ENCODE measurements at regions not wholly inside any gene's neighbourhood (a gene's known extent, or its start where the extent isn't known, plus 50 kb on each side); places are given as distances from the start of the nearest gene placed in this dataset.

DNA sequence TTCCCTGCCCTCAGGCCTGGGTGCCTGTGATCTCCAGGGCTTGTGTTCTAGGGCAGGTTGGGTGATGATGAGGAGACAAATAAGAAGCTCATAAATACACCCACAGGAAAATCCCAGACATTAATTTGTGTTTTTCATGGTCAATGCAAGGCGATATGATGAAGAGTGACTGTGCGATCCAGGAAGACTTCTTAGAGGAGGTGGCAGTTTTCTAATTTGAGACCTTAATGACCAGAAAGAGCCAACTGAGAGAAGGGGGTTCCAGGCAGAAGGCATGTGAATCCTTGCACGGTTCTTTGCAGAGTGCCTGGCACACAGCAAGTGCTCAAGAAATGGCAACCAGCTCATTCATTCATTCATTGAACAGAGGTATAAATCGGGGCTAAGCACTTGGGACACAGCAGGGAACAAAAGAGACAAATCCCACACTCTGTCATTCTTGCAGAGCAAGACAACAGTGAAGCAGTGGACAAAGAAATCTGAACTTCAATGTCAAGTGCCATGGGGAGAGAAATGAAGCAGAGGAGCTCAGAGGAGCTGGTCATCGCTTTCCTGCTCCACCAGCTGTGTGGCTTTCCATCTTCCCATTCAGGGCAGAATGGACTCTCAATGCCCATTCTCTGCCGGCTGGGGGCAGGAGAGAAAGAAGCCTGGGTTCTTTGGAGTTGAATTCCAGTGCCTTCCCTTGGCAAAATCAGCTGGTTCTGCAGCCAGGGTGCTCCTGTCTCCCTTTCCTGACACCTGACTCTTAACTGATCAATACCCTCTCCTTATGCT, 128.3 kb downstream of the AACS start:
- no peak for DNase-seq (ENCODE audit: low read depth in 2 of 2)

DNA sequence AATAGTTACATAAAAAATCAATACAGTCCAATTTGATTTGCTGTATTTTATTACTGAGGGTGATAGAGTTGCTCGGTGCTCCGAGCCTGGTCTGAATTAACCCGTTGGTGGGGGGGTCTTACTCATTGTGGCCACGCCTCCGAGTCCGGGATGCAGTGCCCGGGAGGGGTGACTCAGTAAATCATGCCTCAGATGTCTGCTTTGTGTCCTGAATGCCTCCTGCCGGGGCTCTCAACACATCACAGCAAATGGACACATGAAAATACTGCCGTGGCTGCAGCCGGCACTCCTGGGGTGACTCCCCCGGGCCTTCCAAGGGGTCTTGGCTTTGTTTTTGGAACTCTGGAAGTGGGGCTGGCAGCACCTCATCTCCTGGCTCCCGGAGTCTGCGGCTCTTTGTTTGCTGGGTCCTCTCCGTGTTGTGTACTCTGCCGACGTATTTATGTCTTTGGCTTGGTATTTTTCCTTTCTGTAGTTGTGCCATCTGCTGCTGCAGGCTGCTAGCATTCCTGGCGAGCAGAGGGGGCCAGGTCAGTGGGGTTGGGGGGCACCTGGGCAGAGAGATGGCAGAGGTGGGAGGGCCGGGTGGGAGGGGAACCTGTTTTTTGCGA, 129.0 kb downstream of the AACS start:
- DNase-seq (ENCODE audit: low read depth in 2 of 2): no peak

DNA sequence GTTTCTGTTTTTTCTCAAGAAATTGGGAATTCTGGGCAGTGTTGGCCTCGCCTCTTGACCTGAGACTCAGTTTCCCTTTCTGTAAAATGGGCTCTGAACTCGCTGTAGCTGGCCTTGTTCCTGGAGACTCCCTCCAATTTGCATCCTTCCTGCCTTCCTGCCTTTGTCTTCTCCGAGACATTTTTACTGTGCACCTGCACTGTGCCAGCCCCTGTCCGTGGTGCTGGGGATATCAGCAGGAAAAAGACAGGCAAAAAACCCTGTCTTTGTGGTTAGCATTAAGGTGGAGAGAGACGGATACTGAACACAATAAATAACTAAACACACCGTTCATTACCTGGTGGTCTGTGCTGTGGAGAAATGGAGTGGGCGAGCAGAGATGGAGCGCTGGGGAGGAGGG, 129.8 kb downstream of the AACS start:
- DNase-seq (ENCODE audit: low read depth in 2 of 2): no peak

DNA sequence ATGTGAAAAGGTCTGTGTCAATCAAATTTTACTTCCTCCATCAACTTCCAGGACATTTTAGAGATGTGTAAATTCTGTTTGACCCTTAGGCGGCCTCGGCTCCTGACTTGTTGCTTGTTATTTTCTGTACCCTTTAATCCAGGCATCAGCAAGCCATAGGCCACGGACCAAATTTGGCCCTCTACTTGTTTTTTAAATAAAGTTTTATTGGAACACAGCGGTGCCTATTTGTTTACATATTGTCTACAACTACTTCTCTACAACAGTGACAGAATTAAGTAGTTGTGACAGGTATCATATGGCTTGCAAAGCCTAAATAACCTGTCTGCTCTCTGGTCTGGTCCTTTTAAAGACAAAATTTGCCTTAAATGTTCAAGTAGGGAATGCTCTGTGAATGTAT, 132.1 kb downstream of the AACS start:
- no peak for DNase-seq (ENCODE audit: low read depth in 2 of 2)

DNA sequence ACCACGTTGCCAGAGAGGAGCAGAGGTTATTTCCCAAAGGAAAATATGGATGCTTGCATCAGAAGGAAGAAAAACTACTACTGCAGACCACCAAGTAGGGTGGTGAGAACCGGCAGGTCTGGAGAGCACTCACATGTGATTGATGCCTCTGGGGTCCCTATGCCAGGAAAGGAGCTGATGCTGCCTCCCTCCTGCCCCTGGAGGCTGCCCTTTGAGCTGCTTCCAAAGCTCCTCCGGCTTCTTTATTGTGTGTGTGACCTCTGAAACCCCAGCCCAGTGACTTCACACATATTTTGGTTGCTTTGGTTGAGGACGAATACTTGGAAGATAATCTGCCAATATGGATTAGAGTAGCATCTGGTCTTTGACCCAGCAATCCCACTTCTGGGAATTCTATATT, 133.4 kb downstream of the AACS start:
- DNase-seq (ENCODE audit: low read depth in 2 of 2): no peak

DNA sequence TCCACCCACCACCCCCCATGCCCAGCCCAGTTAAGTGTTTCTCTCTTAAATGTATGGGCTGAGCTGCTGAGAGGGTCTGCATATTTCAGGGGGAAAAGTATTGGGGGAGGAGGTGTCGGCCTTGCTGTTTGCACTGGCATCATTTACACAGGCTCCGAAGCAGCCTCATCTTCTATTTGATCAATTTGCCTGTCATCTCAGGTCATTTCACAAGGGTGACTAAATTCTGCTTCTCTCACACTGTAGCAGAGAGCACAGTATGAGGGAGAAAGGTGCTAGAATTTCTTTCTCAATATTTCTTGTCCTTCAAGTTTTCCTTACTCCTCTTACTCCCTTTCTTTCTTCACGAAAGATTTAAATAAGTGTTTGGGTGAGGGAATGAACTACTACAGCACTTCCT, 135.9 kb downstream of the AACS start:
- no peak for DNase-seq (ENCODE audit: low read depth in 2 of 2)

DNA sequence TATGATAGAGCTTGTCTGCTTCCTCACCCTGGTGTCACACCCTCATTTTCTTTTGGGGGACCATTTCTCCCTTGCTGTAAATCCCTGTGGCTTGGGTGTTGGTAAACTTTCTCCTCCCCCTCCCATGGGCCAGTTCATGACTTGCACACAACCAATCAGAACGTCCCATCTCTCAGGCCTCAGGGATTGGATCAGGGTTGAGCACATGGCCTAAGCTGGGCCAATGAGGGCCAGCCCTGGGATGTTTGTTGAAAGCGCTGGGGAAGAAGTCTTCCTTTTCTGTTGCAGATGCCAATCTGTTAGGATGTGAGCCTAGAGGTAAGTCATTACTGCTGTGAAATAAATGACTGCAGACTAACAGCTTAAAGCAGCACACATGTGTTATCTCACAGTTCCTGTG, 136.7 kb downstream of the AACS start:
- DNase-seq (ENCODE audit: low read depth in 2 of 2): no peak

DNA sequence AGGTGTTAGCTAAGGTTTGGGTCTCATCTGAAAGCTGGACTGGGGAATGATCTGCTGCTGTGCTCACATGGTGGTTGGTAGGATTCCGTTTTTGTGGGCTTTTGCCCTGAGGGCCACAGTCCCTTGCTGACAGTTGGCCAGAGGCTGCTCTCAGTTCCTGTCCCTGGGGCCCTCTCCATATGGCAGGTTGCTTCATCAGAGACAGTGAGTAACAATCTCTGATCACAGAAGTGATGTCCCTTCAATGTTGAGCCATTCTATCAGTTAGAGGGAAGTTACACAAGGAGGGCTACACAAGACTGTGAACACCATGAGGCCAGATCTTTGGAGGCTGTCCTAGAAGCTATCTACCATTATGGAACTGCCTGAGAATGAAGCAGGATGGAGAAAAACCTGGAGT, 137.2 kb downstream of the AACS start:
- DNase-seq (ENCODE audit: low read depth in 2 of 2): no peak

DNA sequence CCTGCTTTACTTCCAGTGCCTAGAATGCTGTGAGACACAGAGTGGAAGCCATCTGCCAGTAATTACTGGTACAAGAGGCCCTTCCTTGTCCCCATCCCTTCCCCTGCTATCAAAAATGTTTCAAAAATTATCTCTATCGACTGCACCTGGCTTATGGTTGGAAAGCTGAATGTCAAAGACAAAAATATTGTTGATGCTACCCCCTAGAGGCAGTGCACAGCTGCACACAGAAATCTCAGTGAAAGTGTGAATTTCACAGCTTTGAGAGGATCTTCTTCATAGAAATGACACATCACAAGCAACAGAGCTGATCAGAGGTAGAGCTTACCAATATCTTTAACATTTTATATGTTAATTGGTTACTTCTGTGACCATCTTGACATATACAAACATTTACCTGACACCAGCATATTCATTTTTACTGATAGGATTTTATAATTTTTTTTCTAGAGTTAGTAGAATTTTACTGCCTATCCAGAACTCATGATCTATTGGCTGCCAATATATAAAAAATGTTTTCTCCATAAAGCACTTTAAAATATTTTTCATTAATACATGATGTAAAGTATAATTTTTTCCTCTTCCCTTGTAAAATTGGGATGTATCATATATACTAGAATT, 138.0 kb downstream of the AACS start:
- no peak for DNase-seq (ENCODE audit: low read depth in 2 of 2)

DNA sequence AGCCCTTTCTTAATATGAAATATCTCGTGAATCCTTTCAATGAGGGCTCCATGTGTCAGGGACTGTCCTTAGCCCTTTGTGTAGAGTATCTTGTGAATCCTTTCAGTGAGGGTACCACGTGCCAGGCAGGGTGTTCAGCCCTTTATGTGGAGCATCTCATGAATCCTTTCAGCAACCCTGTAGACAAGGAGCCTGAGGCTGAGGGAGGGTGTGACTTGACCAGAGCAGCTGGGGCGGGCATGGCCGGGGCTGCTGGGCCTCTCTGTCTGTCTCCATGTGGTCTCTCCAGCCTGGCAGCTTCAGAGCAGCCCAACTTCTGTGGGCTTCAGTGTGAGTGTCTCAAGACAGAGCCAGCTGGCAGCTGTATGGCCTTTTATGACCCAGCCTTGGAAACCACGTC, 140.2 kb downstream of the AACS start:
- DNase-seq (ENCODE audit: low read depth in 2 of 2): no peak

DNA sequence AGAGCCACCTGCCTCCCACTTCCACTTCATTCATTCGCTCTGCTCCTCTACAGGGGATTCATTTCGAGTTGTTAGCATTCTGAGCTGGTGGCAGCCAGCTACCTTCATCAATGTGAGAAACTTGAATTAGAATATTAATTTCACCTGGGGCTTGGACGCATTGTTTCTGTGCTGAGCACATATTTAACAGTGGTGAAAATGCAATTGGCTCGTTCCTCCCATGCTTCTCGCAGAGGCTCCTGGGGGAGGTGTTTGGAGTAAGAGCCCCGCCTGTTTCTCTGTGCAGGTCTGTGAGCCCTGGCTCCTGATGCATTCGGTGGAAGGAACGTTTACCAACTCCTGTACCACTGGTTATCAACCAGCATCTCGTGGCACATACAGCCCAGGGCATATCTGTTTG, 141.5 kb downstream of the AACS start:
- DNase-seq (ENCODE audit: low read depth in 2 of 2): no peak

DNA sequence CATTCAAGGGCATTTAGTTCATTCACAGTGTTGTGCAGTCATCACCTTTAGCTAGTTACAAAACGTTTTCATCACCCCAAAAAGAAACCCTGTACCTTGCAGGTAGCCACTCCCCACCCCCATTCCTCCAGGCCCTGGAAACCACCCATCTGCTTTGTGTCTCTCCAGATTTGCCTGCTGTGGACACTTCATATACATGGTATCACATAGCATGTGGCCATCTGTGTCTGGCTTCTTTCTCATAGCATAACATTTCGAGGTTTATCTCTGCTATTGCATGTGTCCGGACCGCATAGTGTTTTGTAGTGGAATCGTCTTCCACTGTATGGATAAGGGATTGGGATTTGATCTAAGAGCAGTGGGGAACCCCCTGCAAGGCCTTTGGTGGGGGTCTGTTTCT, 143.1 kb downstream of the AACS start:
- DNase-seq (ENCODE audit: low read depth in 2 of 2): no peak

DNA sequence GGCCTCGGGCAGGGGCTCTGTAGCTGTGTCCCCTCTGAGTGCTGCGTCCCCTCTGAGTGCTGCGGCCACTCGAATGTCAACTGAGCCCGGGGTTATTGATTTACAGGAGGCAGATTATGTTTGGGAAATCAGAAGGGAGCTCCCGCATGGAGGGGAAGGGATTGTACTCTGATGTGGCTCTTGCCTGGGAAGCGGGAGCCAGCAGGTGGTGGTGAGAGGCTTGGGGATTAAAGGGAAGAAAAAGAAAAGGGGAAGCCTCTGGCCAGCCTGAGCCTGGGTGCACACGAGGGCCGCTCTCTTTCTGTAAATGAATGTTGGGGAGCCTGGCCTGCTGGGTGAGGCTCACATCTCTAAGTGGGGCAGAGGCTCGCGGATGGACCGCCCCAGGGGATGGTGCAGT, 143.7 kb downstream of the AACS start:
- DNase-seq (ENCODE audit: low read depth in 2 of 2): no peak

DNA sequence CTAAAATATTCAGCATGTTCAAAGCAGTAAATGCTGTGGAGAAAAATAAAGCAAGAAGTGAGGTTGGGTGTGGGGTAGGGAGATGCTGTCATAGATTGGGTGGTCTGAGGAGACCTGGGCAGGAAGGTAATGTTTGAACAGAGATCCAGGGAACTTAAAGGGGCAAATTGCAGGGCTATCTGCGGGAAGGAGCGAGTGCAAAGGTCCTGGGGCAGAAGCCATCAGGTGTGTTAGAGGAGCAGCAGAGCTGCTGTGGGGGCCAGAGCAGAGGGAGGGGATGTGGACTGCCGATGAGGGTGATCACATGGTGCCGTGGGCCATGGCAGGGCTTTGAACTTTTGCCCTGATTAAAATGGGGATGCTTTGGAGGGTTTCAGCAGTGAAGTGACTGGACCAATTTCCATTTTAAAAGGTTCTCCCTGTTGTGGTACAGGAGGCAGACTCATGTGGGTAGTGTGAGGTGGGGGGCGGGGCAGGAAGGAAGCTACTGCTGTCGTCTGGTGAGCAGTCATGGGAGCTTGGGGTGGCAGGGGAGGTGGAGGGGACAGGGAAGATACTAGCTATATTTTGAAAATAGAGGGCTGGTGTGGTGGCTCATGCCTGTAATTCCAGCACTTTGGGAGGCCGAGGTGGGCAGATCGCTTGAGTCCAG, 145.0 kb downstream of the AACS start:
- DNase-seq (ENCODE audit: low read depth in 2 of 2): no peak

DNA sequence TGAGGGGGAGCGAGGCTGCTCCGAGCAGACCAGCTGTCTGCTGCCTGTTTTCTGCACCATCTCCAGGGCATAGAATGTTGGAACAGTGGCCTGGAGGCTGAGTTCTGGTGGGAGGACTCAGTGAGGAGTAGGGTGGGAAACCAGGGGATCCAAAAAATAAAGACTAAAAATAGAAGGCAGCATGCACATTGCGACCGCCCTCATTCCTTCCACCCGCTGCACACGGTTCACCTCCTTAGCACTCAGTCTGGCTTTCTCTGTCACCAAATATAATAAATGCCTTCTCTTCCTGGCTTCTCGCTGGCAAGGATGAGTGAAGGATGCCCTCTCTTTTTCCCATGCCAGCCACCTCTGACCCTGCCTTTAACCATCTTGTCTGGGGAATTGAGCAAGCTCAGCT, 146.2 kb downstream of the AACS start:
- no peak for DNase-seq (ENCODE audit: low read depth in 2 of 2)

DNA sequence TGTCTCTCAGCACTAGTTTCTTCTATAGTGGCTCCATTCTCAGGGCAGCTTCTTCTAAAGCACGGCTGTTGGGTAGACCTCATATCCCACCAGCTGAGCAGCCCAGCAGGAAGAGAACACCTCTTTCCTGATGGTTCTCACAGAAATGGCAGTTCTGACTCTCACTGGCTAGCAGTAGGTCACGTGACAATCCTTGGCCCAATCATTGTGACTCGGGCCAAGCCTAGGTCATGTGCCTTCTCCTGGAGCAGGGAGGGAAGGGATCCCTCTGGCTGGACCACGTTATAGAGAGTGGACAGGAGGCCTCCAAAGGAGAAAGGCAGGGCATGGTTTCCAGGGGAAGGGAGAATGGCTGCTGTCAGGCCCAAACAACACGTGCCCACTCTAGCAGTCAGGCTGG, 149.1 kb downstream of the AACS start:
- no peak for DNase-seq (ENCODE audit: low read depth in 2 of 2)

DNA sequence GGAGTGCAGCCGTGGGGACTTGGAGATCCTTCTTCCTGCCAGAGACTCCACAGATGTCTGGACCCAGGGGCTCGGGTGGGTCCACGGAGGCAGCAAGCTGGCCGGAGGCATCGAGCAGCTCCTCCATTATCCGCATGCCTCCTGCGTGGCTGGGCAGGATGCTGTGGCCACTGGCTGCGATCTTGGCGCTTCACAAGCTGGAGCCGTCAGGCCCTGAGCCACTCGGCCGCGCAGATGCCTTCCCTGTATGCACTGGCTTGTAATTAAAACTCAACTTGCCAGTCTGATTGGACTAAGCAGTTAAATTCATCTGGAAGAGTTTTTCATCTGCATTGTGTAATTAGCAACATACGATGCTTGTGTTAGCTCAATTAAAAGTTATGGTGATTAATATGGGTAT, 151.5 kb downstream of the AACS start:
- DNase-seq (ENCODE audit: low read depth in 2 of 2): no peak

DNA sequence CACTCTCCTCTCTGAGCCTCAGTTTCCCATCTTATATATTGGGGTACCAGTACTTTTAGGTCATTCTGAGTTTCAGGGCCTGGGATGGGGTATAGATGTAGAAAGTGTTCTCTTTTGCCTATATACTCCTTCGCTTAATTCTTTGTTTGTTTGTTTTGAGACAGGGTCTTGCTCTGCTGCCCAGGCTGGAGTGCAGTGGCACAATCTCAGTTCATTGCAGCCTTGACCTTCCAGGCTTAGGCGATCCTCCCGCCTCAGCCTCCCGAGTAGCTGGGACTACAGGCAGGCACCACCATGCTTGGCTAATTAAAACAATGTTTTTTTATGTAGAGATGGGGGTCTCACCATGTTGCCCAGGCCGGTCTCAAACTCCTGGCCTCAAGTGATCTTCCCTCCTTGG, 152.1 kb downstream of the AACS start:
- DNase-seq (ENCODE audit: low read depth in 2 of 2): no peak

DNA sequence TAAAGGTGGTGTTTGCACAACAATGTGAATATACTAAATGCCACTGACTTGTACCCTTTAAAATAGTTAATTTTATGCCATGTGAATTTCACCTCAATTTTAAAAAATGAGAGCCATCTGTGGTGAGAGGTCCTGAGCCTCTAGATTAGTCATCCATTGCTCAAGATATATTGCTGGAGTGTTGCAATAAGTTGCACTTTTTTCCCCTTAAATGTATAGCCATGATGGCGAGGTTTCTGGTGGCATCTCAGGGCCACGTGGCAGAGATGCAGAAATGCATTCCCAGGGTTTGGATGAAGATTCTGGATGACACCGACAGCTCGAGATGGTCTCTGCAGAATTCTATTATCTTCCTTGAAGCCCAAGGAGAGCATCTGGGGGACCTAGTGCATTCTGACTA, 153.7 kb downstream of the AACS start:
- DNase-seq (ENCODE audit: low read depth in 2 of 2): no peak

DNA sequence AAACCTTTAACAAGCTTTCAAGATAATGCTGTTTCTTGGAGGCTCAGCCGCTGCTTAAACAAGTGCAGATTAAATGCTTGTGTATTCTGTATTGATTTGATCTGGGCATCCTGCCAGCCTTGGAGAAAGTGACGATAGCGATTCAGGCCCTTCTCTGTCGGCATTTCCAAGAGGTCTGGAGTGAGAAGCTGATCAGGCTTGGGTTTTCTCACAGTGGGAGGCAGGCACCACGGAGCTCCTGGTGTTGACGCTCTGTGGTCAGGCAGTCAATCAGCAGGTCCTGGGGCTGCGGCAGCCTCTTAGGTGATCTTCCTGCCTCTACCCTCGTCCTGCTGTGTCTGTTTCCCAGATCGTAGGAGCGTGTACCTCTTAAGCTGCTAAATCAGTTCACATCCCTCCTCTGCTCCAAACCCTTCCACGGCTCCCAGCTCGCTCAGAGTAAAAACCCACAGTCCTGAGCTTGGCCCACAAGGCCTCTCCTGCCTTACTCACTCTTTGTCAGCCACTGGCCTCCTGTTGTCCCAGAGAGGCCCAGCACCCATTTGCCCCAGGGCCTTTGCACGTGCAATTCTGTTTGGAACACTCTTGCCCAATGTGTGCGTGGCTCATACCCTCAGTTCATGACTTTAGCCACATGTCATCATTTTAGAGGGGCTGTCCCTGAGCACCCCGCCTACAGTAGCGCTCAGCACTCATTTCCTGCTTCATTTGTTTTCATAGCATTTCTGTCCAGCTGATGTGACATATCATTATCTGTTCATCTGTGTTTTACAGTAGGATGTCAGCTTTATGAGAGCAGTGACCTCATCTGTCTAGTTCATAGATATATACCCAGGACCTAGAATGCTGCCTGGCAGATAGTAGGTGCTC, 155.4 kb downstream of the AACS start:
- DNase-seq (ENCODE audit: low read depth in 2 of 2): no peak

DNA sequence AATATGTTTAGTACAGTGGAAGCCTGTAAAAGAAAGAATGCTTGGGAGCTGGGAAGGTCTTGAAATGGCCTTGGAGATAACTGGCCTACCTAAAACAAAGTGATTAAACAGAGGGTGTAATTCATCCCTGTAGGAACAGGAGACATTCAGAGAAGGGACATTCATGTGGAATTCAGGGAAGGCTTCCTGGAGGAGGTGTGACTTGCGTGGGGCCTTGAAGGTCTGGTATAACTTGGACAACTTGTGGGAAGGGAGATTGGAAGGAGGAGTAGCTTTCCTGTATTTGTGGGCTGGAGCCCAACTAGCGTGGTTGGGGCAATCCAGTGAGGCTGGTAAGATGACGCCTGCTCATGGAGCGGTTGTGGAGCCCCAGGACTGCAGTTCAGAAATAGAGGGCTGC, 156.4 kb downstream of the AACS start:
- DNase-seq (ENCODE audit: low read depth in 2 of 2): no peak

DNA sequence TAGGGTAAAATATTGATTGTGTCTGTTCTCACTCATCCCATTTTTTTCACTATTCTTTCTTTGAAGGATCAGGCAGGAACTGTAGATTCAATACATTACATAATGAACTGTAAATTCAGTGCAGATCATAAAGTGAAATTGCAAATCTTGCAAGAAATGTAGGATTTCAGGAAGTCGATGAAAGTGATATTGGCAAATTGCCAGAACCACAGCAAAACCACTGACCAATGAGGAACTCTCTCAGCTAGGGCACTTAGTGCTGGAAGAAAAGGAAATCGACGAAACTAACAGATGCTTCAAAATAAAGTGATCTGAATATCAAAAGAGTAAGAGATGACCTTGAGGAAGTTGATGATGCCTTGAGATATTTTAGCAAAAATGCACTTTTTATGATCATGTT, 157.6 kb downstream of the AACS start:
- no peak for DNase-seq (ENCODE audit: low read depth in 2 of 2)
